Right hindlimb (tissue), 1 donor: ENCODE measurements at regions not wholly inside any gene's neighbourhood (a gene's known extent, or its start where the extent isn't known, plus 50 kb on each side); places are given as distances from the start of the nearest gene placed in this dataset.
"Not testable (repeated sequence)": the region's sequence is repeated elsewhere in the genome, so short reads cannot be mapped to it uniquely, and the experiment has no call there.

ENCODE experiments used
- DNase-seq: peaks from one replicate; pipeline ENCODE4 v3.0.0-alpha.2; 2018

GRCh38 chr2:17355608-17356329 lies 162.5 kb downstream of the RAD51AP2 start:
- no peak for DNase-seq

- no peak for DNase-seq
Observed at GRCh38 chr2:17353263-17353662, 165.0 kb downstream of the RAD51AP2 start.

- DNase-seq: not testable (repeated sequence)
Observed at GRCh38 chr2:17342692-17343091, 175.5 kb downstream of the RAD51AP2 start.

- no peak for DNase-seq
Observed at GRCh38 chr2:17337507-17337906, 180.7 kb downstream of the RAD51AP2 start.

- DNase-seq: no peak
Observed at GRCh38 chr2:17336458-17336857, 181.8 kb downstream of the RAD51AP2 start.

GRCh38 chr2:17334300-17334699 lies 183.9 kb downstream of the RAD51AP2 start:
- DNase-seq: no peak

- no peak for DNase-seq
Observed at GRCh38 chr2:17331636-17332035, 186.6 kb downstream of the RAD51AP2 start.

GRCh38 chr2:17328161-17328560 lies 190.1 kb downstream of the RAD51AP2 start:
- DNase-seq: no peak

- DNase-seq: no peak
Observed at GRCh38 chr2:17327649-17328048, 190.6 kb downstream of the RAD51AP2 start.

GRCh38 chr2:17326717-17327116 lies 191.5 kb downstream of the RAD51AP2 start:
- DNase-seq: no peak

GRCh38 chr2:17323697-17324096 lies 194.5 kb downstream of the RAD51AP2 start:
- DNase-seq: no peak

- DNase-seq: no peak
Observed at GRCh38 chr2:17322461-17322860, 195.8 kb downstream of the RAD51AP2 start.

GRCh38 chr2:17319090-17319489 lies 199.2 kb downstream of the RAD51AP2 start:
- no peak for DNase-seq

GRCh38 chr2:17318013-17318412 lies 200.2 kb downstream of the RAD51AP2 start:
- no peak for DNase-seq

GRCh38 chr2:17317439-17317976 lies 200.7 kb downstream of the RAD51AP2 start:
- DNase-seq: no peak

GRCh38 chr2:17313261-17313660 lies 205.0 kb downstream of the RAD51AP2 start:
- DNase-seq: no peak

GRCh38 chr2:17311771-17312511 lies 206.3 kb downstream of the RAD51AP2 start:
- DNase-seq: no peak

GRCh38 chr2:17311106-17311619 lies 207.1 kb downstream of the RAD51AP2 start:
- DNase-seq: no peak

- peak; percentile 47 for DNase-seq
Observed at GRCh38 chr2:17309741-17310339, 208.4 kb downstream of the RAD51AP2 start.

- DNase-seq: no peak
Observed at GRCh38 chr2:17309181-17309580, 209.1 kb downstream of the RAD51AP2 start.

GRCh38 chr2:17306706-17307105 lies 211.5 kb downstream of the RAD51AP2 start:
- no peak for DNase-seq

- no peak for DNase-seq
Observed at GRCh38 chr2:17306219-17306618, 212.0 kb downstream of the RAD51AP2 start.

GRCh38 chr2:17303521-17303920 lies 214.7 kb downstream of the RAD51AP2 start:
- DNase-seq: no peak
